ENCODE measurements at regions not wholly inside any gene's neighbourhood (a gene's known extent, or its start where the extent isn't known, plus 50 kb on each side); places are given as distances from the start of the nearest gene placed in this dataset.

DNA sequence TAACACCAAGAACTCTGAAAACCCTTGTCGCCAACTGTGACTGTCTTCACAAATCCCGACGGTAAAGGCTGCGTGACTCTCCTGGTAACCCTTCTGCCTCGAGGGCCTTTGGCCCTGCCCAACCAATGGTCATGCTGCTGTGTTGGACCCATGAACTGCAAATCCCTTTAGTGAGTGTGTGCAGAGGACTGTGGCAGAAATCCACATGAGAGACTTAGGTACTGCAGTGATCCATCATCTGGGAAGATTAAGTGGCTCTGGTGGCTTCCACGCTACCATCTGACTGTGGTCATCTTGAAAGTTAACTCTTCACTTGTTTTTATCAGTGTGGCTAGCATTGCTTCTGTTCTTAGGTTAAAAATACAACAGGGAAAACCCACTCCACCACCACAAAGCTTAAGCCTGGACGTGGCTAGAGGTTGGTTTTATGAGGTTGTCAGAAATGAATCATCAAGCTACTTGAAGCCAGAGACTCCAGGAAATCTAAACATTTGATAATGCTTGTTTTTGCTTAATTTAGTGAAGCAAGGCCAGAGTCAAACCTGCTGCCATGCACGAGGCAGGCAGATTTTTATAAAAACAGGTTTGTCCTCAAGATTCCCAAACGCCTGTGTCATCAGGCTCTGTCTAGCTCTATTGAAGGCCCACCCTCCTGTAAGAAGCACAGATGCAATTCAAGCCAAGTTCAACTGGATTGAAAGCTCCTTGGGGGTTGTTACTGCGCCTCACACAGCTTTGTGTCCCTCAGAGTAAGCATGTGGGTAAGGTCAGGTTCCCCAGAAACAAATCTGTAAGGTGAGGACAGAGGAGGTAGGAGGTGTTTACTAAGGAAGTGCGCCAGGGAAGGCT lies 52.7 kb upstream of the ERCC6L2 start:
- no peak for DNase-seq

DNA sequence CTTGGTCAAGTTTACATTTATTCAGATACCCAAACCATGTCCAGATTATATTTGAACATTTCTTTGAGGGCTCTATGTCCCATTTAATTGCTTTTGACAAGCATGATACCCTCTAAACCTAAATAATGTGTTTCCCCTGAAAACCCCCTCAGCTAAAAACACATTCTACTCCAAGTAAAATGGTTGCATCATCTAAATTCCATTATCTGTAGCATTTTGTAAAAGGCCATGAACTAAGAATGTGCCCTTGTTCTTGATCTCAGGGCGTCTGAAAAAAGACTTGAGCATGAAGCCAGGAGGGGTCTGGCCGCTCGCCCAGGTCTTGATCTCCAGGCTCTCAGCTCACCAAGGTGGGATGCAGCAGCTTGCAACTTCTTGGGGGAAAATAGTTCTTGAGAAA lies 53.5 kb upstream of the ERCC6L2 start:
- no peak for DNase-seq

DNA sequence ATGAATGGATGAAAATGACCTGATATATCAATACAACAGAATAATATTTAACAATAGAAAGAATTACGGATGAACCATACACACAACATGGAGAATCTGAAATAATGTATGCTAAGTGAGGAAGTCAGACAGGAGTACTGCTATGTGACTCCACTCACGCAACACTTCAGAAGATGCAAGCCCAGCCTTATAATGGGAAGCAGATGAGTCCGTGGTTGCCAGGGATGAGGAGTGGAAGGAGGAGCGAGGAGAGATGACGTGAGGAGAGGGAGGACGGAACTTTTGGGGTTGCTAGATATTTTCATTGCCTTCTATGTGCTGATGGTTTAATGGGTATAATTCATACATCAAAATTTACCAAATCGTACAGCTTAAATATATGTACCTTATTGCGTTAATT lies 55.4 kb upstream of the ERCC6L2 start:
- no peak for DNase-seq

DNA sequence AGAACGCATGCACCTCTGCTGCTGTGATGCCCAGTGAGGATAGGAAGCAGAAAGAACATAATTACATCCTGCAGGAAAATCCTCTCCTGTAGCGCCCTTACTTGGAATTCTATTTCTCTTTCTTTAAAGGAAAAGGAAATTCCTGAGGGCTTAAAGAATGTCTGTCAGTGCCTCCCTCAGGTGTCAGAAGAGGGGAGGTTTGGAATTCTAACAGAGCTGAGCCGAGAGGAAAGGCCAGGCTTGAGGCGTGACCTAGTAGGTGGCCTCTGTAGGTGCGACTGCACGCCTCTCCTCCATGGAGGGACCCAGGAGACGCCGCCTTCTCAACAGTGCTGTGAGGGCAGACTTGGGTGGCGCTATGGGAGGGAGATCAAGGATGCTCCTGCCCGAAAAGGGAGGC lies 55.9 kb upstream of the ERCC6L2 start:
- no peak for DNase-seq

DNA sequence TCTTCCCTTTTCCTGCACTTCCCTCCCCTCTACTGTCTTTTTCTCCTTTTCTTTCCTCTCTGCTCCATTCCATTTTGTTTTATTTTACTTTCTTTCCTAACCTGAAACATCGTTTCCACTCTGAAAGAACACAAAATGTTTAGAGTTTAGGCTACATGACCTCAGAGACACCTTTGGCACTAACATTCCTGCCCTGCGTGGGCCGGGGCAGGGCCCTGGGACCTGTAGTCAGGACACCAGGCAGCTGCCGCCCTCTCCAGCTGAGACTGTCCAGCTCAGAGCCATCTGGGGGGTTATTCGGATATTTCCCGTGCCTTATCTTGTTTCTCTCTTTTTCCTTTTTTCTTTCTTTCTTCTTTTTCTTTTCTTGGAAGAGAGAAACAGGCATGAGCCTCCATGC lies 58.3 kb upstream of the ERCC6L2 start:
- no peak for DNase-seq

DNA sequence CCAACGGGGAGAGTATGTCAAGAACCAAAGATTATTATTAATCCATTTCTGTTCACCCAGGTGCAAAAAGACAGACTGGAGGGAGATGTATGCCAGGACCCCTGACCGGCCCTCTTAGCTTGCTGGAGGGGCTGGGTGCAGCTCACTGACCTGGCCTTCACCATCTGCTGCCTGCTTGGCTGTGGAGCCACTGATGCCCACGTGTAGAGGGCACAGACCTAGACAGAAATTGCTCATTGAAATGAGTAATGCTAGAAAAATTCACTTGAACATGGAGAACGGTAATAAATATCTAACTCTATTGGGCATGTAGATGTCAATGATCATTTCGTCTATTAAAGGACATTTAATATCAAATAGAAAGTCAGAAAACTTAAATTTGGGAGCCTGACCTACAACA lies 58.8 kb upstream of the ERCC6L2 start:
- no peak for DNase-seq

DNA sequence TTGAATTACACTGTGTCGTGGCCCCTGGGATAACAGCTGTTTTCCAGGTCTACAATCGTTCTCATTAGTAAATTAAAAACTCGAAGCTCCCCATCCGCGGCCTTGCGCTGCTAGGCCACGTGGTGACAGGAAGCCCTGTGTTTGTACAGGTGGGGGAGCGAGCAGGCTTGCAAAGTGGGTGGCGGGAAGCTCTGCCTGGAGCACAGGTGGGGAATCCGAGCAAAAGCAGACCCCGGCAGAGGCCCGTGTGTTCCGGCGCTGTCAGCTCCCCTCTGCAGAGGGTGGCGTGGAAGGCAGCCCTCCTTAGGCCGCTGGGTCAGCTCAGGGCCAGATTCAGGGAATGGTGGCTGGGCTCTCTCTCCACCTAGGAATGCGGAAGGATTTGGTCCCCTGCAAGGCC lies 59.5 kb upstream of the ERCC6L2 start:
- DNase-seq, result no peak

DNA sequence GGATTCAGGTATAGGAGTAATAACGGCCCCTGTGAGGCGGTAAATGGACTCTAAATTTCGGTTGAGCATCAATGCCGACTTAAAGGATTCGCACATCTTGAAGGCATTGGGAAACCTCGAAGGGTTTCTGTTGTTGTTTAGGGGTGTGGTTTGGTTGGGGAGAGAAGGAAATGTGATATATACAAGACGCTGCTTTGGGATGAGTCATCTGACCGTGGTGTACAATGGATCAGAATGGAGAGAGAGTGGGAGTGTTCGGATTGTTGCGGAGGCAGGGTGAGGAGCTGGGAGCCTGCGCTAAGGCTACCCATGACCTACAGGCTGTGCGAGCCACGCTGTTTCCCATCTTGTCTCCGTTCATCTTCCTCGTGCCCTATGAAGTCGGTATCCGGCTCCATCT lies 60.4 kb upstream of the ERCC6L2 start:
- no peak for DNase-seq

DNA sequence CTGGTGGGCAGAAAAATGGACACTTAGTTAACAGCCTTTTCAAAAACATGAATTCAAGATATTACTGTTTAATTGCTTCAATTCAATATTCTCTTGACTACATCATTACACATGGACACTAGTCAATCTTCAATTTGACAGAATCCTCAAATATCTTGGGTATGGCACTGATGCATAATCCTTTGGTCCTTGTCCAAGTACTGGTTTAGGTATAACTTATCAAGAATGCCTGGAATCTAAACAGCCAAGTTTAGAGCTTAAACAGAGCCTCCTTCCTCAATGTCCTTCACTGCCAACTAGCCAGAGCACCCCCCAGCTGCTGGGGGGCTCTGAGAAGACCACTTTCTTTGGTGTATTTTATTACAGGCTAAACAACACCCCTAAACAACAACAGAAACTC lies 61.6 kb upstream of the ERCC6L2 start:
- no peak for DNase-seq

DNA sequence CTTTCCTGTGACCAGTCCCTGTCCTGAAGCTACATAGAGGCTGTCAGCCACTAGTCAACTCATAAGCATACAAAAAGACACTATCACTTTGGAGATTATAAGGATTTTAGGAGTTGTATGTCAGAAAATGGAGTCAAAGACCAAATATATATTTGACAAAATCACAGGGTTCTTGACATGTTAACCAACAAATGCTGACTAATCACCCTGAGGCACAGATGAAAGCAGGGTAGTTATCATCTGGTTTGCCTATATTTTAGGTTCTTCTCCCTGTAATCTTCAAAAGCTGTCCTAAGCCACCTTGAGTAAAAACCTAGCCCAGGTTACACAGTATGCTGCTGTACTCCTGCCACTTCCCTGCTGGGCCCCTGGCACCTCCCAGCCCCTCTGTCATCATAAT lies 64.7 kb upstream of the ERCC6L2 start:
- no peak for DNase-seq

DNA sequence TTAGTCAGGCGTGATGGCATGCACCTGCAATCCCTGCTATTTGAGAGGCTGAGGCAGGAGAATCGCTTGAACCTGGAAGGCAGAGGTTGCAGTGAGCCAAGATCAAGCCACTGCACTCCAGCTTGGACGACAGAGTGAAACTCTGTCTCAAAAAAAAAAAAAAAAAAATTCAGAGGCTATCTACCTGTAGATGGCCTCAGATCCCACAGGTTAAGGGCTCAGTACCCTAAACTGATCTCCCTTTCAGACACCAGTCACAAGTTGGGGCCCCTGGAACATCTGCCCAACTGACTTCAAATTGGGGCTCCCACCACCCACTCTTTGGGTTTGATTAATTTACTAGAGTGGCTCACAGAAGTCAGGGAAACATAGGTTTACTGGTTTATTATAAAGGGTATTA lies 65.4 kb upstream of the ERCC6L2 start:
- DNase-seq, result no peak

DNA sequence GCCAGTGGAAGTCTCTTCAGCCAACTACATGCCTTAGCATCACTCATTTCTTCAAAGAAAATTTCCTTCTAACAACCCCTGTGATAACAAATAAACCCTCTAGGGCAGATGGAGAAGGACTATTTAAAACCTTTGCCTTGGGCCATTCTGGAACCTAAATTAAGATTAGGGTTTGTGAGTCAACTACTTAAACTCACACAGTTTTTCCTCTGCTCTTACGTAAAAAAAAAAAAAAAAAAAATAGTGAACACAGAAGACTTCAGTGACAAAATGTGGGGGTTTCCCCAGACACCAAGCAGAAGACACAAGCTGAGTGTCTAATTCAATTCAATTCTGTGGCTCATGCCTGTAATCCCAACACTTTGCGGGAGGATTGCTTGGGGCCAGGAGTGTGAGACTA lies 65.8 kb upstream of the ERCC6L2 start:
- DNase-seq, result no peak

DNA sequence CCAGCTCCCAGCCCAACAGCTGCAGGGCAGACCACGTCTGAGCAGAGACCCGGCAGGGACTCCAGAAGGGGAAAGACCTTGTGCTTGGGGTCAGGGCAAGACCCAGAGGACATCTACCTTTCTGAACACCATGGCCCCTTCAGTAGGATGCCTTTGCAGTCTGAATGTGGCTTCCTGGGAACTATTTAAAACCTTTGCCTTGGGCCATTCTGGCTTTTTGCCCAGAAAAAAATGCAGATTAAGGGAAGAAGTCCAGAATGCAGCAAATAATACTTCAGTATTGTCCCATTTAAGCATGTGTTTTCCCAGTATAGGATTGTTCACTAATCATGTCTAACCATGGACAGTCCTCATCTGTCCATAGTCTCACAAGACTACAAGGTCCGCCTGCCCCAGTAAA lies 67.5 kb upstream of the ERCC6L2 start:
- DNase-seq, result no peak

DNA sequence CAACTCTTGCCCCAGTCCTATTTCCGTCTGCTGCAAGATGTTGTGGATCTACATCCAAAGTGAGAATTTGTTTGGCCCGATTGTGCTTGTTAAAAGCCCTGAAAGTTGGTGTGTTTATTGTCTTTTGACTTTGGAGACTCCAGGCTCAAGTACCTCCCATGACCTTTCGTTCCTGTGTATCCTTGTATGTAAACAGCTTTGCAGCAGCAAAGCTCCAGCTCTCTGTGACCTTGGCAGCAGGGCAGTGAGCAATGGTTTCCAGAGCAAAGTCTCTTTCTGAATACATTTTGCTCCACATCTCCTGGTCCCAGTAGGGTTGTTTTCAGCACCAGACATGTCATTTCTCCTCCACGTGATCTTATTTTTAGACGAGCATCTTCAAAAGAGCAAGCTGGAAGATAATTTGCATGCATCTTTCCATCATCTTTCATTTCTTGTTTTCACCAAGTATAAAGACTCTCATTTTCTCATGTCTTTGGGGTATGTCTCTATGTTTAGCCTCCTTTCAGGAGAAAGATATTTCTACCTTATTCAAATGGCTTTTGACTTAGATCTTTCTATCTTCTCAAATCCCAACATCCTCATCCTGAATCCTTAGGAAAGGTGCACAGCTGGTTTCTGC lies 68.1 kb upstream of the ERCC6L2 start:
- no peak for DNase-seq

DNA sequence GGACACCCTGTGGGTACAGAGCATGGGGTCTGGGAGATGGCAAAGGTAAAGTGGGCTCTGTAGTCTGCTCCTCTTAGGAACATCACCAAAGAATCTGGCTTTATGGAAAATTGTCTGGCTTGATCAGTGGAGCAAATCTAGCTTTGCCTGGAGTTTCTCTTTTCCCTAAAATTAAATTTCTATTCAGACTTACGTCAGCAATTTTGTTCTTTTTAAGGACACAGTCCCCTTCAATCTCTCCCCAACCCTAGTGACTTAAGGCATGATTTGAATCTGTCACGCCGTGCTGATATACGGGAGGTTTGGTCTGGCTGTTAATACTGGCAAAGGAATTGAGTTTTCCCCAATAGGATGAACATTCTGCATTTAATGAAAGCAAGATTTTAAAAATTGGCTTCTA lies 72.3 kb upstream of the ERCC6L2 start:
- no peak for DNase-seq

DNA sequence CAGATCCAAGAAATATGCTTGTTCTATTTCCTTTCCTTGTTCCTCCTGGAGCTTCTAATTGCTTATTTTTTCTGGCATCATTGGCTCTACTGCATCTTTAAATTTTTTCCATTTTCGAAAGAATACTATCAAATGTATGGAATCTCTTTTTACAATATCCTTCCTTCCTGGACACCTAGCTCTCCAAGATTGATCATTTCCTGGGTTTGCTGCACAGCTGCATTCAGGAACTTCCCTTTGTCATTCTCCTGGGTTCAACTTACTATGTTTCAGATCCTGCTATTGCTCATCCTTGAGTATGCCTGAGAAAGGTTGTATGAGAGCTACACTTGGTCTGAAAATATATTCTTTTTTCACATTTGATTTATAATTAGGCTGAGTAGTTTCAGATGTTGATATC lies 73.7 kb upstream of the ERCC6L2 start:
- DNase-seq, result no peak

DNA sequence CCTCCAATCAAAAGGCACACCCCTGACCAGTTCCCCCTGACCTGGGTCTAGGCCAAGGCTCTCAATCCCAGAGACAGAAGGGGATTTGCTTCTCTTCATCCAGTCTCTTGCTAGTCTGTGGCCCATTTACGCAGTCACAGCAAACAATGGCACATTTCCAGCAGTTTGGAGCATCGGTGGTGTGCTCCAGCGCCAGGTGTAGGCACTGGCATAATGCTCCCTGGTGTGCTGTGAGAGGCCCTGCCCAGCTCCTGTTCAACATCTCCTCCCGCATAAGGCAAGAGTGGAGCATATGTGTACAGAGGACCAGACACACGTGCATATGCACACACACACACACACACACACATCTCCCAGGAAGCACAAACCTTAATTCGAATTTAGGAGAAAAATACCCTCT lies 79.5 kb upstream of the ERCC6L2 start:
- no peak for DNase-seq

DNA sequence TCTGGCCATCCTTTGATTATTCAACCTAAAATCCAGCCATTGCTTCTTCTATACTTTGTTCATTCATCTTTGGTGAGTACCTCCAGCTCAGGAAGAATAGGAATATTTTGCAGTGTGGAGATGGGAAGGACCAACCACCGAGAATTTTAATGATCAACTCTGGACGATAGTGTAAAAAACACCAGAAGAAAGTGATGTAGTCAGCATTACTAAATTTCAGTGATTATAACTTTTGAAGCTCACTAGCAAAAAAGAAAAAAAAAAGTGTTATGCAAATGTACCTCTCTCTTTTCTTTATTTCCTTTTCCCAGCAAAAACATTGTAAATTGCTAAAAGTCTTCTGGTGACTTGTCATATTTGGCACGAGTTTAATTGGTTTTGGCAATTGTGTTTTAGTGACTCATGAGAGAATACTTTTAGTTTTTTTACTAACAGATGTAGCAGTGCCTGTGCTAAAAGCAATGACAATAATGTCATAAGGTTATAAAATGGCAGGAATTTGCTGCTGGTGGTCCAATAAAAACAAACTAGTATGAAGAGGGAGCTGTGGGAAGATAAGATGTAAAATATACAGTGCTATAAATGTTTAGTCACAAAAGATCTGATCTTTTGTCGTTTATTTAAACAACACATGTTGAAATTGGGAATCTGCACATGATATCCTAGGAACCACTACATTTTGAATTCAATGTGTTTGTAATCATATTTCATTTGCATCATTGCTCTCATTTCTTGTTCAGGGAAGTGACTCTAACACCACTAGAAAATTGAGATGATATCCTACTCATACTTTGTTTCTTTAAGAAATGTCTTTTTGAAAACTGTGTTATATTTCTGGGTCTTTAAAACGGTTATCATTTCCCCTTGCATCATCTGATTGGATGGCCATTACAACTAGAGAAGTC lies 81.3 kb upstream of the ERCC6L2 start:
- no peak for DNase-seq

DNA sequence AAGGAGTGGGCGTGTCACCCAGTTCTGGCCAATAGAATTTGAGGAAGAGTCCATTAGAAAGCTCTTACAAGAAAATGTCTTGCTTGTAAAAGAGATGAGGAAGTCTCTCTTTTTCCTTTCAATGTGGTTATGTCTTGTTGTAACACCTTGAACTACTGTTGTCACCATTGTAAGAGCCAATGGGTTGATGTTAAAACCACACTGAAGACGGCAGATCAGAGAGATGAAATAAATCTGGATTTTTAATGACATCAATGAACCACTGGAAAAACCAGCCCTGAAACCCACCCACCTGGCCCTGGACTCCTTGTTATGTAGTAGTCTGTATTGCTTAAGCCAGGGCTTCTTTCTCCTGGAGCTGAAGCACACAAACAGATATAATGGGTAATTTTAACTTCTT lies 83.8 kb upstream of the ERCC6L2 start:
- DNase-seq, result no peak

DNA sequence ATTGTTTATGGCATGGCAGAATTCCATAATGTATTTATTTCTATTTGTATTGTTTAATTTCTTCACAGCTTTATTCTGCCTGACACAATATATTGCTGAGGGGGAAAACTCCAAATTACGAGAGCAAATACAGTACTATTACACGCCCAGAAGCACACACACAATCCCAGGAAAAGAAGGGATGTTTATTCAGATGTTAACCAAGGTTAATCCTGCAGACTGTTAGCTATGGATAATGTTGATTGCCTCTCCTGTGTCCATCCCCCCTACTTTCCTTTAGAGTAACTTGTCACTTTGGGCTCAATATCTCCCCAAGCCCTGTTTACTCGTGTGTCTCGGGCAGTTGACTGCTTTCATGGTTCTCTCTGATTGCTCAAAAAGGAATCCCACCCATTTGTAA lies 84.2 kb upstream of the ERCC6L2 start:
- DNase-seq, result no peak

DNA sequence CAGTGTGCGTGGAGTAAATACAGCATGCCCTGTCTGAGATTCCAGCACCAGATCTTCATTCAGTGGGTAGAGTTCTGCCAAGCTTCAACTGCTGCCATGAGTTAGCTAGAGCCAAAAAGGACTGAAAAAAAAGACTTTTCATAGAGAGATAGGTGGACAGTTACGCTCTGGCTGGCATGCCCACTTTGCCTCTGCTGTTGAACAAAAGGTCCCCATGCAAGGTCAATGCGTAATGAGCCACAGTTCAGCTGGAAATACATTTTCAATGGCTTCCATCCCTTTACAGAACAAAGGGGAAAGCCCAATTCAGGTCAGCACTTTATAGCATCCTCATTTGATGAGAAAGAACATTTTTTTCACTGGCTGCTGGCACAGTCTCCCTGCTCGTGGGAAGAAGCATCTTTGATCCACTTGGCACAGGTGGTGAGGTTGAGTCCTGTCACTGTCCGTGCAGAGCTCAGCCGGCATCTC lies 86.9 kb upstream of the ERCC6L2 start:
- DNase-seq, result no peak

DNA sequence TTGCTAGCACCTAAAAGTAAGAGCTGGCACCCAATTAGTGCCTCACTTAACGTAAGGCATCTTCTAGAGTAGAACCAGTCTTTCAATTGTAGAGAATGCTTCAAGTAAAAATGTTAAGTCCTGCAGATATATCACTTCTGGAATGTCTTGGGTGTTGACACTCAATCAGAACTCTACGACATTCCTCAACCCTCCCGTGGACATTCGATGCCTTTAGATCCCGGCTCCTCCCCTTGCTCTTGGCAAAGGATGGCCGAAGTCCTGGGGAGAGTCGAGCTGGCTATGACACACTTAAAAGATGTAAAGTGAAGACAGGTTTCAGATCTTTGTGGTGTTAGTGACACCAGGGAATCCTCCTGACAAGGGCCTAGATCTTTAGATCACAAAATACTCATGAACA lies 87.5 kb upstream of the ERCC6L2 start:
- DNase-seq, result no peak

DNA sequence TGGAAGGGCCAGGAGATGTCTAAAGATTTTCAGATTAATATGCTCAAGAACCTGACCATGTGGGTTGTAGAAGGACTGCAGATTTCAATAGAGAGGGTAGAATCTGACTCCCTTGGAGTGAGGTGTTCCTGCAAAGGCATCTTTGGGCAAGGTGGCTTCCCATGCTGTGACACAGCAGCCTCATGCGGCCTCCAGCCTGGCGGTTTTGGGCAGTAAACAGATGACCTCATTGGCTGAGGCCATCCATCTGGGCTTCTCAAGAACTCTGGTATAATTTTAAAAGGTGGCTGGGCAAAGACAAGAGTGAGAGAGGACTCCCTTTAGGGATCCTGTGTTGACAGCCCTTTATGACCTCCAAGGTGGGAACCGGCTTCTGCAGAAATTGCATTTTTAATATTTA lies 90.3 kb upstream of the ERCC6L2 start:
- no peak for DNase-seq

DNA sequence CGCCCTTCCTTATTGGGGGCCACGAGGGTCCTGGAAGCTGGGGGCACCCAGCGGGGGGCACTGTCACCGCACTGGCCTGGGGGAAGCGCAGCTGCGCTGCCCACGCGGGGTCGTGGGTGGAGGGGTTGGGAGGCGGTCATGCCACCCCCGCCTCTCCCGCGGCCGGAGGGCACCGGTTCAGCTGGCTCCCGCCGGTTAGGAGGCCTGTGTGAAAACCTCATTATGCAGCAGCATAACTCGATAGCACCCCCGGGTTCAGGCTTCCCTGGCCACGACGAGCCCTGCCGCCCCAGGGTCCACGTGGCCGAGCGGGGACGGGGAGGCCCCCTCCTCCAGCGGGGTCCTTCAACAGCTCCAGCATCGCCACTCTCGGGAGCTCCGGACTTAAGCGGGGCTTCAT lies 91.2 kb upstream of the ERCC6L2 start:
- DNase-seq, result no peak

All from stimulated activated naive CD4-positive, alpha-beta T cell (primary cell).